ENCODE measurements at regions not wholly inside any gene's neighbourhood (a gene's known extent, or its start where the extent isn't known, plus 50 kb on each side); places are given as distances from the start of the nearest gene placed in this dataset.

DNA sequence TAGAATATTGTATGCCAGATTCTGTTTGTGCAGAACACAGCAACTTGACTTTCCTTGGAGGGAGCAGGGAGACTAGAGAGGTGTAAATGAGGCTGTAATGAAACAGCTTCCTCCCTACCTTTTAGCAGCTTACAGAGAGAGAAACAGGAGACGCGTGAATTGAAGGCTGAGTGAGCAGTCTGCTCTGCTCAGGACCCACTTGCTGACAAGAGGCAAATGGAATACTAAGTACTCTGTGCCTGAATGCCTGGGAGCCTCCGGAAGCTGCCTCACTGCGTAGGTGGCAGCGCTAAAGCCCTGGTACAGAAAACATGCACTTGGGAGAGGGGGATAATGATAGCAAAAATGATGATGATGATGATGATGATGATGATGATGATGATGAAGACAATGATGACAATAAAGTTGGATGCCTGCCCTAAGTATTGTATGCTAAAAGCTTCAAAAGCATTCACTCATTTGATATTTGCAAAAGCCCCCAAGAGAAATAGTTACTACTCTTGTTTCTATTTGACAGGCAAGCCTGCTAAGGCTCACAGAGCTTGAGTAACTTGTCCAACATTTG, 548.9 kb downstream of the NTRK3 start:
- TF ChIP-seq SPI1 (IDR thresholded peaks at IDR 0.05; ENCODE audit: borderline replicate concordance, low read depth): no peak
- TF ChIP-seq GABPA (IDR thresholded peaks at IDR 0.05; ENCODE audit: low read depth): no peak
- TF ChIP-seq, protein P1, sequence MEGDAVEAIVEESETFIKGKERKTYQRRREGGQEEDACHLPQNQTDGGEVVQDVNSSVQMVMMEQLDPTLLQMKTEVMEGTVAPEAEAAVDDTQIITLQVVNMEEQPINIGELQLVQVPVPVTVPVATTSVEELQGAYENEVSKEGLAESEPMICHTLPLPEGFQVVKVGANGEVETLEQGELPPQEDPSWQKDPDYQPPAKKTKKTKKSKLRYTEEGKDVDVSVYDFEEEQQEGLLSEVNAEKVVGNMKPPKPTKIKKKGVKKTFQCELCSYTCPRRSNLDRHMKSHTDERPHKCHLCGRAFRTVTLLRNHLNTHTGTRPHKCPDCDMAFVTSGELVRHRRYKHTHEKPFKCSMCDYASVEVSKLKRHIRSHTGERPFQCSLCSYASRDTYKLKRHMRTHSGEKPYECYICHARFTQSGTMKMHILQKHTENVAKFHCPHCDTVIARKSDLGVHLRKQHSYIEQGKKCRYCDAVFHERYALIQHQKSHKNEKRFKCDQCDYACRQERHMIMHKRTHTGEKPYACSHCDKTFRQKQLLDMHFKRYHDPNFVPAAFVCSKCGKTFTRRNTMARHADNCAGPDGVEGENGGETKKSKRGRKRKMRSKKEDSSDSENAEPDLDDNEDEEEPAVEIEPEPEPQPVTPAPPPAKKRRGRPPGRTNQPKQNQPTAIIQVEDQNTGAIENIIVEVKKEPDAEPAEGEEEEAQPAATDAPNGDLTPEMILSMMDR (IDR thresholded peaks at IDR 0.05; ENCODE audit: insufficient read depth, low read length): no peak
- TF ChIP-seq, protein P2, sequence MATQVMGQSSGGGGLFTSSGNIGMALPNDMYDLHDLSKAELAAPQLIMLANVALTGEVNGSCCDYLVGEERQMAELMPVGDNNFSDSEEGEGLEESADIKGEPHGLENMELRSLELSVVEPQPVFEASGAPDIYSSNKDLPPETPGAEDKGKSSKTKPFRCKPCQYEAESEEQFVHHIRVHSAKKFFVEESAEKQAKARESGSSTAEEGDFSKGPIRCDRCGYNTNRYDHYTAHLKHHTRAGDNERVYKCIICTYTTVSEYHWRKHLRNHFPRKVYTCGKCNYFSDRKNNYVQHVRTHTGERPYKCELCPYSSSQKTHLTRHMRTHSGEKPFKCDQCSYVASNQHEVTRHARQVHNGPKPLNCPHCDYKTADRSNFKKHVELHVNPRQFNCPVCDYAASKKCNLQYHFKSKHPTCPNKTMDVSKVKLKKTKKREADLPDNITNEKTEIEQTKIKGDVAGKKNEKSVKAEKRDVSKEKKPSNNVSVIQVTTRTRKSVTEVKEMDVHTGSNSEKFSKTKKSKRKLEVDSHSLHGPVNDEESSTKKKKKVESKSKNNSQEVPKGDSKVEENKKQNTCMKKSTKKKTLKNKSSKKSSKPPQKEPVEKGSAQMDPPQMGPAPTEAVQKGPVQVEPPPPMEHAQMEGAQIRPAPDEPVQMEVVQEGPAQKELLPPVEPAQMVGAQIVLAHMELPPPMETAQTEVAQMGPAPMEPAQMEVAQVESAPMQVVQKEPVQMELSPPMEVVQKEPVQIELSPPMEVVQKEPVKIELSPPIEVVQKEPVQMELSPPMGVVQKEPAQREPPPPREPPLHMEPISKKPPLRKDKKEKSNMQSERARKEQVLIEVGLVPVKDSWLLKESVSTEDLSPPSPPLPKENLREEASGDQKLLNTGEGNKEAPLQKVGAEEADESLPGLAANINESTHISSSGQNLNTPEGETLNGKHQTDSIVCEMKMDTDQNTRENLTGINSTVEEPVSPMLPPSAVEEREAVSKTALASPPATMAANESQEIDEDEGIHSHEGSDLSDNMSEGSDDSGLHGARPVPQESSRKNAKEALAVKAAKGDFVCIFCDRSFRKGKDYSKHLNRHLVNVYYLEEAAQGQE (IDR thresholded peaks at IDR 0.05; ENCODE audit: insufficient replicate concordance, low read depth): no peak
- no peak for TF ChIP-seq POLR2AphosphoS5 (IDR thresholded peaks at IDR 0.05; ENCODE audit: low read depth)
- Histone ChIP-seq H3K27ac (replicated peaks) (no peak overlapping the region), H3K4me3 (replicated peaks; ENCODE audit: insufficient read depth, low read length) (no peak overlapping the region), H3K27me3 (ENCODE audit: insufficient read depth, poor library complexity, severe bottlenecking) (no peaks in the 10 kb centered on the region)
- DNase-seq (ENCODE audit: low read depth in 1 of 2, low spot score in 1 of 2): no peak

DNA sequence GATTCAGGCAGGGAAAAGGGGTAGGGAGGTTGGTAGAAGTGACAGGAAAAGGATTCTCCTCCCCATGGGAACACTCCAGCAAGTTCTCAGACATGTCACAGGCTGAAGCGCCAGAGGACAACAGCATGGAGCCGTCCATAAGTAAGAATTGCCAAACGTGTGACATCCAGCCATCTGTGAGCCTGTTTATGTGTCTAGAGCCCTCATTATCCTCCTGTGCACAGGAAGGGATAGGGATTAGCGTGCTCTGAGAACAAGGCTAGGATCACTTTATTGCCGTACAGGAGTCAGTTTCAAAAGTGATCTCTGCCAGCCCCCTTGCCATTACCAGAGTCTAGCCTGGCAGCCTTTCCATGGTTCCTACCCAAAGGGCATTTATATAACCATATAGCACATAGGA, 549.5 kb downstream of the NTRK3 start:
- TF ChIP-seq, protein P2 (IDR thresholded peaks at IDR 0.05; ENCODE audit: insufficient replicate concordance, low read depth): no peak
- TF ChIP-seq, protein P1 (IDR thresholded peaks at IDR 0.05; ENCODE audit: insufficient read depth, low read length): no peak
- TF ChIP-seq POLR2AphosphoS5 (IDR thresholded peaks at IDR 0.05; ENCODE audit: low read depth) (no peak), SPI1 (IDR thresholded peaks at IDR 0.05; ENCODE audit: borderline replicate concordance, low read depth) (no peak)

DNA sequence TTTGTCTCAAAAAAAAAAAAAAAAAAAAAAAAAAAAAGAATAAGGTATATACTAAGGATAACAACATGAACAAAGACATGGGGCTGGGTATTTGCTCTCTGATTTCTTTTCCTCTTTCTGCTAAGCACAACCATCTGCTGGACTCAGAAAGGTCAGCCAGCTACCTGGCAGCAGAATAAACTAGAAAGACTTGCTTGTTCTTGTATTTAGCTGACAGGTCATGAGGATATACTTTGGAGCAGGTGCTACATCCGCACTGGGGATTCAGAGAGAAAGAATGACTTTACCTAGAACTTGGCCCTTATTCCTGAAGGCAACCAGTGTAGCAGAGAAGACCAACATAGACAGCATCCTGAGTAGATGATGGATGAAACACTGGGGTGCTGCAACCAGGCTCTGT, 550.5 kb downstream of the NTRK3 start:
- Histone ChIP-seq H3K4me3 (replicated peaks; ENCODE audit: insufficient read depth, low read length) (no peak overlapping the region), H3K27me3 (ENCODE audit: insufficient read depth, poor library complexity, severe bottlenecking) (no peaks in the 10 kb centered on the region), H3K27ac (replicated peaks) (no peak overlapping the region)
- TF ChIP-seq POLR2AphosphoS5 (IDR thresholded peaks at IDR 0.05; ENCODE audit: low read depth): no peak
- TF ChIP-seq, protein P2 (IDR thresholded peaks at IDR 0.05; ENCODE audit: insufficient replicate concordance, low read depth): no peak
- TF ChIP-seq, protein P1 (IDR thresholded peaks at IDR 0.05; ENCODE audit: insufficient read depth, low read length): no peak
- no peak for DNase-seq (ENCODE audit: low read depth in 1 of 2, low spot score in 1 of 2)

More for the DNA sequence above, 549.5 kb downstream of the NTRK3 start:
- no peak overlapping the region for H3K27ac ChIP-seq (replicated peaks)
- H3K4me3 ChIP-seq (replicated peaks; ENCODE audit: insufficient read depth, low read length): no peak overlapping the region
- H3K27me3 ChIP-seq (ENCODE audit: insufficient read depth, poor library complexity, severe bottlenecking): no peaks in the 10 kb centered on the region
- DNase-seq (ENCODE audit: low read depth in 1 of 2, low spot score in 1 of 2): no peak

All from HL-60 (cell line).